HepG2 (cell line): ENCODE measurements at regions not wholly inside any gene's neighbourhood (a gene's known extent, or its start where the extent isn't known, plus 50 kb on each side); places are given as distances from the start of the nearest gene placed in this dataset.

Experiments used
- ATAC-seq: fragments of 200-7000 bp; cut with Tn5 transposase; 3 replicates; pipeline ENCODE4 v1.9.1; 2020; ENCODE audit warnings: mild to moderate bottlenecking, moderate library complexity
- BruUV-seq: library from RNA; stranded (reverse); fragments of 400-500 nt; replicated peaks from 2 replicates; lab custom pipeline; 2021; lab: Mats Ljungman, UMichigan
- CTCF ChIA-PET: fragments of 300-600 bp; formaldehyde crosslinking; extraction: SDS; loops from one replicate; lab custom pipeline; 2021; ENCODE audit warnings: low total read pairs, inconsistent platforms, low intra/inter-chr PET ratio; lab: Yijun Ruan, JAX
- POLR2A ChIA-PET: fragments of 350-600 bp; sonication (Branson Sonifier 250); formaldehyde crosslinking; loops from one replicate; lab custom pipeline; 2020; ENCODE audit warnings: antibody characterized with exemption, inconsistent platforms; lab: Yijun Ruan, JAX
- DNase-seq: peaks from one replicate; pipeline ENCODE4 v3.0.0-alpha.2; 2015; ENCODE audit warnings: low spot score
- FAIRE-seq: peaks from 3 replicates; lab custom pipeline; 2011; peaks lifted over from hg19 to GRCh38; lab: Jason Lieb, UNC
- H2AFZ ChIP-seq: one replicate; pipeline ENCODE4 v1.6.1; 2011; ENCODE audit warnings: low read length, inconsistent platforms
- H3K27ac ChIP-seq: fragments of 300-600 bp; 3 replicates; pipeline ENCODE4 v1.8.0; 2011; ENCODE audit warnings: mixed run types, mild to moderate bottlenecking, mixed read lengths, low read length, inconsistent platforms; ENCODE audit not compliant: insufficient read depth; ENCODE audit errors: extremely low read length
- H3K27me3 ChIP-seq, 2 experiments: fragments of 200-600 bp in 1 of 2; 2 replicates in 1 of 2; 3 replicates in 1 of 2; pipeline versions ENCODE4 v1.6.0 to v1.8.0; 2011; ENCODE audit warnings: low read length in 2 of 2, mild to moderate bottlenecking in 2 of 2, moderate library complexity in 2 of 2, inconsistent platforms in 1 of 2; ENCODE audit not compliant: insufficient read depth in 2 of 2, control insufficient read depth in 1 of 2
- H3K36me3 ChIP-seq, 2 experiments: fragments of 200-600 bp in 1 of 2; replicated peaks in 1 of 2; 2 replicates in 1 of 2; 3 replicates in 1 of 2; pipeline versions ENCODE4 v1.5.1 to v1.8.0; 2011; ENCODE audit warnings: low read length in 2 of 2, inconsistent platforms in 1 of 2; ENCODE audit not compliant: insufficient read depth in 2 of 2, control insufficient read depth in 1 of 2
- H3K4me1 ChIP-seq: 2 replicates; pipeline ENCODE4 v1.5.1; 2012; ENCODE audit warnings: low read length, inconsistent platforms; ENCODE audit not compliant: insufficient read depth
- H3K4me2 ChIP-seq: 2 replicates; pipeline ENCODE4 v1.6.0; 2011; ENCODE audit warnings: low read depth, low read length, inconsistent platforms
- H3K4me3 ChIP-seq, 3 experiments: fragments of 200-600 bp in 1 of 3; sonication (generic), shearing (Covaris generic) in 1 of 3; replicated peaks in 1 of 3; 2 replicates each; pipeline ENCODE4 v1.5.1; 2011 to 2016; ENCODE audit warnings: low read length in 3 of 3, inconsistent platforms in 2 of 3, low read depth in 2 of 3, mild to moderate bottlenecking in 2 of 3, control low read depth in 1 of 3, mixed read lengths in 1 of 3; ENCODE audit not compliant: insufficient read depth in 1 of 3
- H3K79me2 ChIP-seq: one replicate; pipeline ENCODE4 v1.6.1; 2011; ENCODE audit warnings: low read length, inconsistent platforms; ENCODE audit not compliant: insufficient read depth
- H3K9ac ChIP-seq: 2 replicates; pipeline ENCODE4 v1.6.0; 2011; ENCODE audit warnings: mild to moderate bottlenecking, low read depth, low read length, inconsistent platforms; ENCODE audit not compliant: insufficient read depth
- H3K9me3 ChIP-seq: 2 replicates; pipeline ENCODE4 v1.5.1; 2012; ENCODE audit warnings: mild to moderate bottlenecking, low read length
- H4K20me1 ChIP-seq: 2 replicates; pipeline ENCODE4 v1.6.0; 2011; ENCODE audit warnings: inconsistent platforms, mild to moderate bottlenecking, low read length, moderate library complexity; ENCODE audit not compliant: insufficient read depth
- BCL6 ChIP-seq: IDR thresholded peaks from 2 replicates; pipeline ENCODE4 v1.6.1; 2016; ENCODE audit warnings: missing genetic modification reagents, missing compliant biosample characterization
- CAMTA2 ChIP-seq: sonication (generic); formaldehyde crosslinking; IDR thresholded peaks from 2 replicates; pipeline ENCODE4 v1.4.0; 2020; ENCODE audit warnings: mild to moderate bottlenecking, missing genetic modification reagents, borderline replicate concordance
- CEBPB ChIP-seq: IDR thresholded peaks from 2 replicates; pipeline ENCODE4 v1.6.1; 2011; ENCODE audit warnings: low read depth, low read length, improper control_type of control experiment, borderline replicate concordance
- HOXA3 ChIP-seq: sonication (generic); formaldehyde crosslinking; IDR thresholded peaks from 2 replicates; pipeline ENCODE4 v1.5.0; 2020; ENCODE audit warnings: missing genetic modification reagents
- ISL2 ChIP-seq: sonication (generic); formaldehyde crosslinking; IDR thresholded peaks from 2 replicates; pipeline ENCODE4 v1.5.0; 2020; ENCODE audit warnings: missing genetic modification reagents
- MLX ChIP-seq: IDR thresholded peaks from 2 replicates; pipeline ENCODE4 v1.6.1; 2016
- SMAD3 ChIP-seq: sonication (generic); formaldehyde crosslinking; IDR thresholded peaks from 2 replicates; pipeline ENCODE4 v1.4.0; 2020; ENCODE audit warnings: missing genetic modification reagents
- TBP ChIP-seq: sonication (generic); formaldehyde crosslinking; IDR thresholded peaks from 2 replicates; pipeline ENCODE4 v1.5.0; 2020; ENCODE audit warnings: missing genetic modification reagents
- TOE1 ChIP-seq: sonication (generic); formaldehyde crosslinking; IDR thresholded peaks from 2 replicates; pipeline ENCODE4 v1.4.0; 2020; ENCODE audit warnings: mild to moderate bottlenecking, missing genetic modification reagents
- XBP1 ChIP-seq: sonication (generic); formaldehyde crosslinking; IDR thresholded peaks from 2 replicates; pipeline ENCODE4 v1.5.0; 2020; ENCODE audit warnings: missing genetic modification reagents
- ZBTB20 ChIP-seq: sonication (generic); formaldehyde crosslinking; IDR thresholded peaks from 2 replicates; pipeline ENCODE4 v1.8.1; 2023; ENCODE audit warnings: missing genetic modification reagents, low read depth, mild to moderate bottlenecking, borderline replicate concordance
- ZBTB42 ChIP-seq: sonication (generic); formaldehyde crosslinking; IDR thresholded peaks from 2 replicates; pipeline ENCODE4 v1.5.0; 2020; ENCODE audit warnings: mild to moderate bottlenecking, missing genetic modification reagents
- ZNF20 ChIP-seq: sonication (generic); formaldehyde crosslinking; IDR thresholded peaks from 2 replicates; pipeline ENCODE4 v1.4.0; 2020; ENCODE audit warnings: mild to moderate bottlenecking, moderate library complexity, missing genetic modification reagents
- ZNF296 ChIP-seq: sonication (generic); formaldehyde crosslinking; conservative IDR thresholded peaks from 2 replicates; pipeline ENCODE4 v1.5.0; 2020; ENCODE audit warnings: mild to moderate bottlenecking, missing genetic modification reagents
- ZNF549 ChIP-seq: sonication (generic); formaldehyde crosslinking; IDR thresholded peaks from 2 replicates; pipeline ENCODE4 v1.5.0; 2020; ENCODE audit warnings: missing genetic modification reagents
- ZNF670 ChIP-seq: sonication (generic); formaldehyde crosslinking; IDR thresholded peaks from 2 replicates; pipeline ENCODE4 v1.8.0; 2022; ENCODE audit warnings: mild to moderate bottlenecking, missing genetic modification reagents, borderline replicate concordance
- ZNF841 ChIP-seq: sonication (generic); formaldehyde crosslinking; IDR thresholded peaks from 2 replicates; pipeline ENCODE4 v1.8.1; 2023; ENCODE audit warnings: missing genetic modification reagents, borderline replicate concordance
- ZNF879 ChIP-seq: sonication (generic); formaldehyde crosslinking; IDR thresholded peaks from 2 replicates; pipeline ENCODE4 v1.8.1; 2023; ENCODE audit warnings: missing genetic modification reagents
- WGBS: methylation state at CpG from one replicate; pipeline ENCODE4 v1.1.6; 2017; ENCODE audit warnings: low lambda C conversion rate; 5-methylcytosine and 5-hydroxymethylcytosine counted together
- in situ Hi-C: cut with HindIII; loops from 2 replicates; pipeline ENCODE4 v1.10.0; 2017; ENCODE audit warnings: low pct_unique_long_range_greater_than_20kb; ENCODE audit not compliant: extremely low pct_ligation_motif_present
- intact Hi-C: fragments of 100-400 bp; cut with micrococcal nuclease; formaldehyde crosslinking; loops from one replicate; pipeline ENCODE4 v1.10.0; 2022; ENCODE audit not compliant: unreplicated experiment
- TF ChIP-seq, protein P1 (sequence below): sonication (generic); formaldehyde crosslinking; IDR thresholded peaks from 2 replicates; pipeline ENCODE4 v1.5.1; 2020; ENCODE audit warnings: mild to moderate bottlenecking, missing genetic modification reagents, moderate library complexity
- TF ChIP-seq, protein P2 (sequence below): sonication (generic); formaldehyde crosslinking; IDR thresholded peaks from 2 replicates; pipeline ENCODE4 v1.8.1; 2023; ENCODE audit warnings: mild to moderate bottlenecking, missing genetic modification reagents

DNA sequence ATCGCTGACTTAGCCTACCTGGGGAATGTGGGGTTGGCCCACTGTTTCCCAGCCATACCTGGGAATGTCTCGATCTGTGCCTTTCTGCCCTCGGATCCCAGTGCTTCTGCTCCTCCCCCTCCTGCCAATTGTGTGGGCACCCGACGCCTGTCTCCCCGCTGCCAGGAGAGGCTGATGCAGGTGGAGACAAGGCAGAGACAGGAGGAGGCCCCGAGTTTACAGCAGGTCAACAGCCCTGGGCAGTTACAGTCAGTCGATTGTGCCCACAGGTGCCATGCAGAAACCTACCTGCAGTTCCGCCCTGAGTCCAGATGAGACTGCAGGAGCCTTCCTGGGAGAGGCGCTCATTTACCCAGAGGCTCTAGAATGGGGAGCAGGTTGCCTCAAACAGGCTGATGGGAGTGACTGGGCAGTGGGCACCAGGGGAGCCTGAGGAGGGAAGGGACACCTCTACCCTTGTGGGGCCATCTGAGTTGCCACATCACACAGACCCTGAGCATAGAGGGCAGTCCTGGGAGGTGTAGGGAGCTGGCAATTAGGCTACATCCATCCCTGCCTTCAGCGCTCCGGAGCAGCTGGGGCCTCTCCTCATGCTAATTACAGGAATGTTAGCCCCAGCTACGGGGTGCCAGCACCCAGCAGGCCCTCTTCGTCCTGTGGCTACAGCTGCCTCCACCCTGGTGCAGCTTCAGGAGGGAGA, 300.1 kb downstream of the NDUFA10 start:
- ATAC-seq, result no peak
- in situ Hi-C loops, result no loop called here
- Histone ChIP-seq H3K79me2 (no peaks in the 10 kb centered on the region), H3K36me3 (no peaks in the 10 kb centered on the region), H3K27me3 (peaks cover 25 to 94% of the 10 kb centered on the region in 2 experiments), H3K9me3 (no peaks in the 10 kb centered on the region), H3K4me1 (no peaks in the 10 kb centered on the region), H3K4me2 (no peak overlapping the region), H2AFZ (no peak overlapping the region), H4K20me1 (peaks cover 9% of the 10 kb centered on the region; the same call in 1 of the 2 replicates), H3K9ac (no peak overlapping the region), H3K4me3 (no peak overlapping the region), H3K27ac (no peak overlapping the region)
- TF ChIP-seq ZNF296 (CRISPR knock-in tag) (no peak), BCL6 (no peak), SMAD3 (no peak), MLX (CRISPR knock-in tag) (no peak), HOXA3 (CRISPR knock-in tag) (no peak), ZBTB20 (no peak), ZNF670 (CRISPR knock-in tag) (no peak), ZNF841 (CRISPR knock-in tag) (no peak), TBP (CRISPR knock-in tag) (no peak), ZNF549 (CRISPR knock-in tag) (no peak), TOE1 (CRISPR knock-in tag) (no peak), ZBTB42 (CRISPR knock-in tag) (no peak), XBP1 (CRISPR knock-in tag) (no peak), ZNF20 (CRISPR knock-in tag) (no peak), ZNF879 (CRISPR knock-in tag) (no peak), CAMTA2 (CRISPR knock-in tag) (no peak), ISL2 (CRISPR knock-in tag) (no peak), CEBPB (no peak)
- TF ChIP-seq, protein P1, sequence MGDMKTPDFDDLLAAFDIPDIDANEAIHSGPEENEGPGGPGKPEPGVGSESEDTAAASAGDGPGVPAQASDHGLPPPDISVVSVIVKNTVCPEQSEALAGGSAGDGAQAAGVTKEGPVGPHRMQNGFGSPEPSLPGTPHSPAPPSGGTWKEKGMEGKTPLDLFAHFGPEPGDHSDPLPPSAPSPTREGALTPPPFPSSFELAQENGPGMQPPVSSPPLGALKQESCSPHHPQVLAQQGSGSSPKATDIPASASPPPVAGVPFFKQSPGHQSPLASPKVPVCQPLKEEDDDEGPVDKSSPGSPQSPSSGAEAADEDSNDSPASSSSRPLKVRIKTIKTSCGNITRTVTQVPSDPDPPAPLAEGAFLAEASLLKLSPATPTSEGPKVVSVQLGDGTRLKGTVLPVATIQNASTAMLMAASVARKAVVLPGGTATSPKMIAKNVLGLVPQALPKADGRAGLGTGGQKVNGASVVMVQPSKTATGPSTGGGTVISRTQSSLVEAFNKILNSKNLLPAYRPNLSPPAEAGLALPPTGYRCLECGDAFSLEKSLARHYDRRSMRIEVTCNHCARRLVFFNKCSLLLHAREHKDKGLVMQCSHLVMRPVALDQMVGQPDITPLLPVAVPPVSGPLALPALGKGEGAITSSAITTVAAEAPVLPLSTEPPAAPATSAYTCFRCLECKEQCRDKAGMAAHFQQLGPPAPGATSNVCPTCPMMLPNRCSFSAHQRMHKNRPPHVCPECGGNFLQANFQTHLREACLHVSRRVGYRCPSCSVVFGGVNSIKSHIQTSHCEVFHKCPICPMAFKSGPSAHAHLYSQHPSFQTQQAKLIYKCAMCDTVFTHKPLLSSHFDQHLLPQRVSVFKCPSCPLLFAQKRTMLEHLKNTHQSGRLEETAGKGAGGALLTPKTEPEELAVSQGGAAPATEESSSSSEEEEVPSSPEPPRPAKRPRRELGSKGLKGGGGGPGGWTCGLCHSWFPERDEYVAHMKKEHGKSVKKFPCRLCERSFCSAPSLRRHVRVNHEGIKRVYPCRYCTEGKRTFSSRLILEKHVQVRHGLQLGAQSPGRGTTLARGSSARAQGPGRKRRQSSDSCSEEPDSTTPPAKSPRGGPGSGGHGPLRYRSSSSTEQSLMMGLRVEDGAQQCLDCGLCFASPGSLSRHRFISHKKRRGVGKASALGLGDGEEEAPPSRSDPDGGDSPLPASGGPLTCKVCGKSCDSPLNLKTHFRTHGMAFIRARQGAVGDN (CRISPR knock-in tag), result no peak
- TF ChIP-seq, protein P2, sequence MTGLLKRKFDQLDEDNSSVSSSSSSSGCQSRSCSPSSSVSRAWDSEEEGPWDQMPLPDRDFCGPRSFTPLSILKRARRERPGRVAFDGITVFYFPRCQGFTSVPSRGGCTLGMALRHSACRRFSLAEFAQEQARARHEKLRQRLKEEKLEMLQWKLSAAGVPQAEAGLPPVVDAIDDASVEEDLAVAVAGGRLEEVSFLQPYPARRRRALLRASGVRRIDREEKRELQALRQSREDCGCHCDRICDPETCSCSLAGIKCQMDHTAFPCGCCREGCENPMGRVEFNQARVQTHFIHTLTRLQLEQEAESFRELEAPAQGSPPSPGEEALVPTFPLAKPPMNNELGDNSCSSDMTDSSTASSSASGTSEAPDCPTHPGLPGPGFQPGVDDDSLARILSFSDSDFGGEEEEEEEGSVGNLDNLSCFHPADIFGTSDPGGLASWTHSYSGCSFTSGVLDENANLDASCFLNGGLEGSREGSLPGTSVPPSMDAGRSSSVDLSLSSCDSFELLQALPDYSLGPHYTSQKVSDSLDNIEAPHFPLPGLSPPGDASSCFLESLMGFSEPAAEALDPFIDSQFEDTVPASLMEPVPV (CRISPR knock-in tag), result no peak
- DNase-seq, result no peak
- CTCF ChIA-PET, result no interaction called here
- POLR2A ChIA-PET, result no interaction called here
- no TSS peak for BruUV-seq
- FAIRE-seq, result no peak
- intact Hi-C loops, result no loop called here
- 23% methylated on average over 10 of the region's 14 CpGs for WGBS
